ENCODE measurements at regions not wholly inside any gene's neighbourhood (a gene's known extent, or its start where the extent isn't known, plus 50 kb on each side); places are given as distances from the start of the nearest gene placed in this dataset.

DNA sequence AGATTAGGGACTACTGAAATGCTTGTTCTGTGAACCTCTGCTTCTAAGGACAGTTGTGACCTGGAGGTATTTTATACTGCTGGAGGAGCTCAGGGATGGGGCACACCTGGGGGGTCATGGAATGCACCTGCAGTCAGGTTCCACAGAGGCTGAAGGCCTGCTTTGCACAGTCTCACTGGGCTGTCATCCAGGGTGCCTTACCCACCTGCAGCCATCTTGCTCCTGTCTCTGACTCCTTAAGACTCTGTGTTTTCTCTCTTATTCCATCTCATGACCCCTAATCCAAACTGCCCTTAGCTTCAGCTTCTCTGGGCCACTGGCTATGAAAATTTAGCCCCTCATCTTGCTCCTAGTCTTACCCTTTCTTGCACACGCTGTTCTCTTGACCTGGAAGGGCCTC, 127.0 kb upstream of the SNX19 start:
- CTCF ChIA-PET = interaction anchor here (1.1 kb wide), 1 partner anchor 631 kb away, joined by 4 read pairs; no protein-coding TSS in a partner anchor
- Histone ChIP-seq H3K27me3 (ENCODE audit: control insufficient read depth, insufficient read depth, low read length) (no peaks in the 10 kb centered on the region), H3K36me3 (ENCODE audit: control insufficient read depth, insufficient read depth, low read length) (no peaks in the 10 kb centered on the region), H3K4me3 (ENCODE audit: low read depth, low read length) (no peak overlapping the region)
- no peak for DNase-seq (ENCODE audit: low read depth)
- TF ChIP-seq, protein P1, sequence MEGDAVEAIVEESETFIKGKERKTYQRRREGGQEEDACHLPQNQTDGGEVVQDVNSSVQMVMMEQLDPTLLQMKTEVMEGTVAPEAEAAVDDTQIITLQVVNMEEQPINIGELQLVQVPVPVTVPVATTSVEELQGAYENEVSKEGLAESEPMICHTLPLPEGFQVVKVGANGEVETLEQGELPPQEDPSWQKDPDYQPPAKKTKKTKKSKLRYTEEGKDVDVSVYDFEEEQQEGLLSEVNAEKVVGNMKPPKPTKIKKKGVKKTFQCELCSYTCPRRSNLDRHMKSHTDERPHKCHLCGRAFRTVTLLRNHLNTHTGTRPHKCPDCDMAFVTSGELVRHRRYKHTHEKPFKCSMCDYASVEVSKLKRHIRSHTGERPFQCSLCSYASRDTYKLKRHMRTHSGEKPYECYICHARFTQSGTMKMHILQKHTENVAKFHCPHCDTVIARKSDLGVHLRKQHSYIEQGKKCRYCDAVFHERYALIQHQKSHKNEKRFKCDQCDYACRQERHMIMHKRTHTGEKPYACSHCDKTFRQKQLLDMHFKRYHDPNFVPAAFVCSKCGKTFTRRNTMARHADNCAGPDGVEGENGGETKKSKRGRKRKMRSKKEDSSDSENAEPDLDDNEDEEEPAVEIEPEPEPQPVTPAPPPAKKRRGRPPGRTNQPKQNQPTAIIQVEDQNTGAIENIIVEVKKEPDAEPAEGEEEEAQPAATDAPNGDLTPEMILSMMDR (IDR thresholded peaks at IDR 0.05; ENCODE audit: insufficient read depth, low read depth, low read length) = no peak
- POLR2A ChIA-PET = no interaction called here

DNA sequence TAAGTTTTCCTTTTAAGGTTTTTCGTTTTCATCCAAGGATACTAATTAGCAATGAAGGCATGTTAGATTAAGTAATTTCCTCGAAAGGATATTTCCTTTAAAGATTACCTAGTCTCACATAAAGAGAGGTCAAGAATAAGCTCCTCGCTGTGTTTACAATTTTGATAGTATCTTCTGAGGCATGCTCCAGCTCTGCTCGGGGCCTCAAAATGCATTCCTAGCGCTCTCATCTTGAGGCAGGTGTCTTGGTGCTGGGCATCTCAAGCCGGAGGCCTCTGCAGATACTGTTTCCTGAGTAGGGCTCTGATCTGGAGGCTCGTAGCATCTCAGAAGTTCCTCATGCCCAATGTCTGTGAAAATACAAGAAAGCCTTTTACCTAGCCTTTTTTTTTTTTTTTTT, 128.6 kb upstream of the SNX19 start:
- ChIA-PET CTCF (interaction anchor here (1.4 kb wide), 1 partner anchor 21 kb away, joined by 3 read pairs; no protein-coding TSS in a partner anchor), POLR2A (interaction anchor here (0.7 kb wide), 1 partner anchor 46 kb away, joined by 3 read pairs; no protein-coding TSS in a partner anchor)
- Histone ChIP-seq H3K27me3 (ENCODE audit: control insufficient read depth, insufficient read depth, low read length) (peaks cover 1% of the 10 kb centered on the region; the same call in 1 of the 2 replicates), H3K4me3 (ENCODE audit: low read depth, low read length) (no peak overlapping the region), H3K36me3 (ENCODE audit: control insufficient read depth, insufficient read depth, low read length) (no peaks in the 10 kb centered on the region)
- TF ChIP-seq, protein P1 (IDR thresholded peaks at IDR 0.05; ENCODE audit: insufficient read depth, low read depth, low read length) = no peak
- DNase-seq (ENCODE audit: low read depth) = no peak

DNA sequence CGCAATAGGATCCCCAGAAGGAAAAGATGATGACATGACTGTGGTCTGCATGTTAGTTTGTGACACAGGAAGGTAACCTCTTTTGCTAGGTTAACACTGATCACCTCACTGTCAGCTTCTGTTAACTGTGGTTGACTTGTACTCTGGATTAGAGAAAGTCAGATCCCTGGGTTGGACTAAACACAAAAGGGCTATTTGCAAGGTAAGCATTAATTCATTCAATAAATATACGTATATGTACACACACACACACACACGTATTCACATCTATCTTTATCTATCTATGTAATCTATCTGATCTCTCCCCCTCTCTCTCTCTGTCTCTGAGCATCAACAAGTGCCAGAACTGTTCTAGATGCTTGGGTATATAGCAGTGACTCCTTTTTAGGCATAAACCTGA, 136.1 kb upstream of the SNX19 start:
- TF ChIP-seq, protein P1 (IDR thresholded peaks at IDR 0.05; ENCODE audit: insufficient read depth, low read depth, low read length) = no peak
- Histone ChIP-seq H3K36me3 (ENCODE audit: control insufficient read depth, insufficient read depth, low read length) (no peaks in the 10 kb centered on the region), H3K27me3 (ENCODE audit: control insufficient read depth, insufficient read depth, low read length) (peaks cover 3% of the 10 kb centered on the region), H3K4me3 (ENCODE audit: low read depth, low read length) (no peak overlapping the region)
- POLR2A ChIA-PET = no interaction called here
- CTCF ChIA-PET = interaction anchor here (0.6 to 3.3 kb wide), 2 partner anchors 12 to 75 kb away, joined by 3 to 15 read pairs; no protein-coding TSS in a partner anchor
- DNase-seq (ENCODE audit: low read depth) = no peak

DNA sequence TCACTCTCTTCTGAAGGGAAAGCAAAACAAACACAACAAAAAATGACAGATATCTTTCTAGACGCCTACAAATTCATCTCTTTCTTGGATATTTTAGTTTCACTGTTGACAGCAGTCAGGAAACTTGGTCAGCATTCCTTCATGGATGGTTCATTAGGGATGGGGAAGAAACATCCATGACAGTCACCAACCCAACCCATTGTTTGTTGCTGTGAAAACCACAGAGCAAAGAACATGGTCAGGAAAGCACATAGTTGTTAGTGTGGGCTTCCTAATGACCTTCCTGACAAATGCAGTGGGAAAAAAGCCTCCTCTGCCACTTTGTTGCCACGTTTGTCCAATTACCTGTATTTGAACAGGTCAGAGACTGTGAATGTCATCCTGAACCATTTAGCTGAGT, 139.8 kb upstream of the SNX19 start:
- CTCF ChIA-PET = interaction anchor here (0.9 kb wide), 1 partner anchor 9 kb away, joined by 3 read pairs; no protein-coding TSS in a partner anchor
- H3K27me3 ChIP-seq (ENCODE audit: control insufficient read depth, insufficient read depth, low read length) = peaks cover 1% of the 10 kb centered on the region; the same call in 1 of the 2 replicates
- POLR2A ChIA-PET = no interaction called here
- H3K4me3 ChIP-seq (ENCODE audit: low read depth, low read length) = no peak overlapping the region
- H3K36me3 ChIP-seq (ENCODE audit: control insufficient read depth, insufficient read depth, low read length) = no peaks in the 10 kb centered on the region
- no peak for DNase-seq (ENCODE audit: low read depth)
- TF ChIP-seq, protein P1 (IDR thresholded peaks at IDR 0.05; ENCODE audit: insufficient read depth, low read depth, low read length) = no peak

DNA sequence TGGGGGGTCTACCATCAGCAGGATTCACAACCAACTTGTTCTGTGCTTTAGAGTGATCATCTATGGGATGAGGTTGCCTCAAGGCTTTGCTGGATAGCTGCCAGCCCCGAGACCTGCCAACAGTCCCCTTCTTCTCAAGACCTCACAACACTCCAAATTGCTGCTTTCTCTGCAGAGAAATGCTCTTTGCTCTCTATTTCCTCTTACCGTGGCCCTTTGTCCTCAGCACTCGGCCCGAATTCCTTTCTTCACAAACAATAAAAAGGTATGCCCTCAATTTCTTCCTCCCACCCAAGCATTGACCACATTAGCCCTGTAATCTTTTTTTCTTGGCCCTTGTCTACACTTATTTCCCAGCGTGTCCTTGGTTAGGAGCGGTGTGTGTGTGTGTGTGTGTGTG, 147.4 kb upstream of the SNX19 start:
- Histone ChIP-seq H3K4me3 (ENCODE audit: low read depth, low read length) (no peak overlapping the region), H3K27me3 (ENCODE audit: control insufficient read depth, insufficient read depth, low read length) (no peaks in the 10 kb centered on the region), H3K36me3 (ENCODE audit: control insufficient read depth, insufficient read depth, low read length) (no peaks in the 10 kb centered on the region)
- ChIA-PET POLR2A (no interaction called here), CTCF (interaction anchor here (0.6 to 3.0 kb wide), 19 partner anchors 11 to 611 kb away, joined by 3 to 36 read pairs (median 5); no protein-coding TSS in a partner anchor)
- TF ChIP-seq, protein P1 (IDR thresholded peaks at IDR 0.05; ENCODE audit: insufficient read depth, low read depth, low read length) = no peak
- DNase-seq (ENCODE audit: low read depth) = no peak
